Cerebellar nuclear complex (tissue), 1 donor: ENCODE measurements at regions not wholly inside any gene's neighbourhood (a gene's known extent, or its start where the extent isn't known, plus 50 kb on each side); places are given as distances from the start of the nearest gene placed in this dataset.

Source experiments
- DNase-seq, 2 experiments: peaks; one replicate each; lab custom pipeline; 2025; lab: John Stamatoyannopoulos, UW

GRCh38 chr3:194738254-194739093 is 52.8 kb downstream of the FAM43A start:
- peak; percentile 35 to 61 for DNase-seq

- DNase-seq, result no peak
Measured at GRCh38 chr3:194739498-194740284, 54.0 kb downstream of the FAM43A start.

DNA sequence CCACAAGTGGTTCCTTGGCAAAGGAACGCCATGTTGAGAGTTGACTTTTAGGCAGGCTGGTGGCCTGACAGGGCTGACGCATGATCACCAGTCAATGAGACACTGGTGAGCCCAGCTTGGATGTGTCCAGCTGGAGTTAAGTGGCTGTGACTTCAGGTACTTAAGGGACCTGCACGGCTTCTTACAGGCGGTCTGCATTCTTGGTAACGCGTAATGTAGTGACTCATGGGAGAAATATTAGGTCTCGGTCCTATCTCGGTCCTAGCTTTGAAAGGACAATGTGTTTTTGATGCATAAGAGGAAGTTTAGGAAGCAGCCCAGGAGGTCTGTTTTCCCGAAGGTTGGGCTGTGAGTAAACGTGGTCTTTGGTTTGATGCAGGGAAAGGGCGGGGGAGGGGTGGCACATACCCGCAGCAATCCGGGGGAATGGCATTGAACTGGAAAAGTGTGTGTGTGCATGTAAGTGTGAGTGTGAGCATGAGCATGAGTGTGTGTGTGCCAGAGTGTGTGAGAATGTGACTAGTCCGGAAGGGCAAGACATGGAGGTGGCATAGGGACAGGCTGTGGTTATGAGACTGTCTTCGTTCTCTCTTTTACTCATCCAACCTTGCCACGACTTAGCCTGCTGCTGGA is 55.3 kb downstream of the FAM43A start:
- DNase-seq, result no peak

- DNase-seq, result no peak
Measured at GRCh38 chr3:194741916-194742315, 56.2 kb downstream of the FAM43A start.

GRCh38 chr3:194744826-194745225 is 59.1 kb downstream of the FAM43A start:
- no peak for DNase-seq

DNA sequence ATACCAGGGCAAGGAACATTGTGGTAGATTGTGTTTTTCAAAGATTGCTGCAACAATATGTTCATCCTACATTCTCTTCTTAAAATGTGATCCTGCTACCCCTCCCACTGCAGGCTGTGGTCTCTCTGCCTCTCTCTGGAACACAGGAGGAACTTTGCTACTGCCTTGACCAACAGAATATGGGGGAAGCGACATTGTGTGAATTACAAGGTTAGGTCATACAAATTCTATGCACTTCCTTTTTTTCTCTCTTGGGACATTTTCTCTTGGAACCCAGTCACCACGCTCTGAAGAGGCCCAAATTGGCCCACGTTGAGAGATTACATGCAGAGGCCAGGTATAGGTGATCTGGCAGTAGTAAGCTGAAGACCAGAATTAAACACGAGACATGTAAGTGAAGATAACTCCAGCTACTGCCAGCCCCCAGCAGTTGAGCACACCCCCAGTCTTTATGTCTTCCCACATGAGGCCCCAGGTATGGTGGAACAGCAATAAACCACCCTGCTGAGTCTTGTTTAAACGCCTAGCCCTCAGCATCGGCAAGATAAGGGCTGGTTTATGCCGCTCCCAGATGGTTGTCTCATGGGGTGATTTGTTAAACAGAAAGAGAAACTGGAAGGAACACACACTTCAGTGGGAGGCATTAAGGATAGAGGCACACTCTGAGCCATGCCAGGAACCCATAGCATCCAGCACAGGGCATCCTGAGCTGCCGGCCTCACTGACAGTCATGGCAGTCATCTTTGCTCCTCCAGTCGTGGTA is 59.9 kb downstream of the FAM43A start:
- DNase-seq, result no peak

DNA sequence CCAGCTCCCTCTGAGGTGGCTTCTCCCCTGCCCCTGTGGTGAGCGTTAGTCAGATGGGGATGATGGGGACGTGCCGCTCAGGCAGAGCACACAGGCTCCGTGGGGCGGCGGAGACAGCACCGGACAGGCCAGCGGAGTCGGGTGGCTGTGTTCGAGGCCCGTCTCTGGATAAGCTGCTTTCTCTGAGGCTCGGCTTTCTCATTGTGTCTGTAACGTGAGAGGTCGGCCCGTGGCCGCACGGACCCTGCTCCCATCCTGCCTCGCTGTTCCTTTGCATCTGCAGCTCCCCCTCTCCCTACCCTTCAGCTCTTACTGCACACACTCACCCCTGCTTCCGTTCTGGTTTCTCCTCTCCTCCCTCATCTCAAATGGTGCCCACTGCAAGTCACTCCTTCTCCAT is 62.5 kb downstream of the FAM43A start:
- DNase-seq, result no peak

DNA sequence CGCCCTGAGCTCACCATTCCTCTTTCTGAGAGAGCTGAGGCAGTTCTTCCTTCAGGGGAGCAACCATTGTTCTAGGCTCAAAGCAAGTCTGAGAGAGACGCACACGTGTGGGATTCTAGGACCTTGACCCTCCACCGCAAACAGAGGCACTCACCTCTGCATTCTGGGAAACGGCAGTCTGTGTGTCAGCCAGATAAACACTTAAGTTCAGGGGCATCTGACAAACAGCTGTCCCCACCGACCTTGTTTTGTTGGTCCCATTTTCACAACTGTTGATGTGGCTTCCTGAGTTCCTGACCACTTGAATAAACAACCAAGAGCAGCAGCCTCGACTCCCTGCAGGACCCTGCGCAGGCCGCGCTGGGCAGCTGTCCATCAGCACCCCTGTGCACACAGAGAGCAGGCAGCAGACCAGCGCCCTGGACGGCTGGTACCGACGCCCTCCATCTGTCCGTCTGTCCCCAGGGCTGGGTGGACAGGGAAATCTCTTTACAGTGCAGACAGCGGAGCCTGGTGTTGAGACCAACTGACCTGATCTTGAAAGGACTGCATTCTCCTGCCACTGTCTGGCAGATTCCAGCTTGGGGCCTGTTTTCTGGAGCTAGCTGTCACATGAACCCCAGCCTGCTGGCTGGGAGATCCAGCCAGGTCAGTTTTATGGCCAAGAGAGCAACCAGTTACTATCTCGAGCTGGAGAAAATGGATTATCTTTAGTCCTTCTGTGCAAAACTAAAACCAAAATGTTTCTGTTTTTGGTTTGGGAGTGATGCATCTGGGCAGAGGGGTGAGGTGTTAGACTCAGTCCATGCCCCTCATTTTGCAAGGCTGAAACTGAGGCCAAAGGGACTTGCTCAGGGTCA is 64.2 kb downstream of the FAM43A start:
- no peak for DNase-seq

- DNase-seq, result no peak
Measured at GRCh38 chr3:194750491-194750828, 64.8 kb downstream of the FAM43A start.

DNA sequence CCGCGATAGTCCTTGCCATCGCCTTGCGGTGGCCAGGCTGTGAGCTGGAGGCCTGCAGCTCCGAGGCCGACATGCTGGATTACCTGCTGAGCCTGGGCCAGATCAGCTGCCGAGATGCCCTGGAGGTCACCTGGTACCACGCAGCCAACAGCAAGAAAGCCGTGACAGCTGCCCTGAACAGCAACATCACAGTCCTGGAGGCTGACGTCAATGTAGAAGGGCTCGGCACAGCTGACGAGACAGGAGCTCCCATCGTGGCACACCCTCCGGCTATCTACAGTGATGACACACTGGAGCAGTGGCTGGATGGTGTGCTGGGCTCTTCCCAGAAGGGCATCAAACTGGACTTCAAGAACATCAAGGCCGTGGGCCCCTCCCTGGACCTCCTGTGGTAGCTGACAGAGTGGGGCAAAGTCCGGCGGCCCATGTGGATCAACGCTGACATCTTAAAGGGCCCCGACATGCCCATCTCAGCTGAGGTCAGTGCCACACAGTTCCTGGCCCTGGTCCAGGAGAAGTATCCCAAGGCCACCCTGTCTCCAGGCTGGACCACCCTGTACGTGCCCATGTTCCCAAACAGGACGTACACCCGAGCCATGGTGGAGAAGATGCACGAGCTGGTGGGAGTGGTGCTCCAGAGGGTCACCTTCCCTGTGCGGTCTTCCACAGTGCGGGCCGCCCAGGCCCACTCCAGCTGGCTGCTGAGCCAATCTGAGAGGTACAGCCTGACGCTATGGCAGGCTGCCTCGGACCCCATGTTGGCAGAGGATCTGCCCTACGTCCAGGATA is 70.2 kb downstream of the FAM43A start:
- DNase-seq, result no peak

DNA sequence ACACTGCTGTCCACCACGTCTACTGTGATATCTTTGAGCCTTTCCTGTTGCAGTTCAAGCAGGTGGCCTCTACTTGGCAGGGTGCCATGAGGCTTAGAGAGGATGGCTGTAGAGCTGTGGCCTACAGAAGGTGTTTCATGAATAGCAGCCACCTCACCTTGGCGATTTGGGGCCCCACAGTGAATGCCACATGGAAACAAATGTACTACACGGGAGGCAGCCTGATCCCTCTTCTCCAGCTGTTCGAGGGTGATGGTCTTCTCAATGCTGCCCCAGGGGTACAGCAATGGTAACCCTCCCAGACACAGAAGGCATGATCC is 70.7 kb downstream of the FAM43A start:
- DNase-seq, result no peak

DNA sequence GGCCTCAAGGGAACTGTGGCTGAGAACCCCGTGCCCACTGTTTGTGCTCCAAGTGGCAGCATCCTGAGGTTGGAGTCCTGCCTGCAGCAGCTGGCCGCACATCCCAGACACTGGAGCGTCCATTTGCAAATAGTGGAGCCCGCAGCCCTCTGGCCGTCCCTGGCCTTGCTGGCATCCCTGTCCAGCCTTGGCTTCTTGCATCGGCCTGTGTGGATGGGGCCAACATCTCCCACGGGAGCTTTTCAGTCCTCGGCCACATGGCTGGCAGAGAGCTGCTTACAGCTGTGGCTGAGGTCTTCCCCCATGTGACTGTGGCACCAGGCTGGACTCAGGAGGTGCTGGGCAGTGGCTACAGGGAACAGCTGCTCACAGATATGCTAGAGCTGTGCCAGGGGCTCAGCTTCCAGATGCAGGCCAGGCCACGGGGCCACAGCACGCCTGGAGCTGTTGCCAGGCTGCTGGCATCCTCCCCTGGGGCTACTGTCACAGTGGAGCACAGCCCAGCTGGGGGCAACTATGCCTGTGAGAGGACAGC is 71.2 kb downstream of the FAM43A start:
- DNase-seq, result no peak

GRCh38 chr3:194757647-194758061 is 72.0 kb downstream of the FAM43A start:
- no peak for DNase-seq

DNA sequence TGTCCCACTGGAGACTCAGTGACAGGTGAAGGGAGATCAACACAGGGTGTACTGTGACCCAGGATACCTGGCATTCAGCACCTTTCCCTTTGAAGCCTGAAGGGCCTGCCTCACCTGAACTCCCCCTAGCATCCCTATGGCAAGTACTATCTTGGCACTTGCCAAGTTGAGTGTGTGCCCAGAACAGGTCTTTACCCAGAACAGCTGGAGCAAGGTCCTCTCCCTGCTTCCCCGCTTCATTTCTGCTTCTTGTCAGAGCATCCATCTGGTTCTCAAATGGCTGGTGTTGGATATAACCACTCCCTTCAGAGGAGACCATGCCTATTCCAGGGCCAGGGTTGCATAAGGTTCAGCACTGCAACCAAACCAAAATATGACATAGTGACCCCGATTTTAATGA is 73.0 kb downstream of the FAM43A start:
- DNase-seq, result no peak

- no peak for DNase-seq
Measured at GRCh38 chr3:194760494-194761137, 74.9 kb downstream of the FAM43A start.

DNA sequence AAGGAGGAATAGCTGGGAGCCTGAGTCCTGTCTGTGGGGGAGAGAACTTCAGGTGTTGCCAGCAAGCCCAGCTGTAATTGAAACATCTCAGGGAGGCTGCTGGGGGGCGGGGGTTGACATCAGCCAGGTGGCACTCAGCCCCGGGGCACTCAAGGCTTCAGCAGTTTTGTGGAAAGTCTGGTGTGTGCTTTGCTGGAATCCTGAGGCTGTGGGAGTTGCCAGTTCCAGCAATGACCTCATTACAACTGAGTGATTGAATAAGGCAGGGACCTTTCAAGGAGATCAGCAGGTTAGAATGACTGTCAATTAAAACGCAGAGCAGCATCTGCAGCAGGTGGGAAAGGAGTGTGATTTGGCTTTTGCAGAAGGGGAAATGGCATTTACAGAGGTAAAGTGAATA is 75.7 kb downstream of the FAM43A start:
- DNase-seq, result no peak

GRCh38 chr3:194766845-194767244 is 81.2 kb downstream of the FAM43A start:
- no peak for DNase-seq

DNA sequence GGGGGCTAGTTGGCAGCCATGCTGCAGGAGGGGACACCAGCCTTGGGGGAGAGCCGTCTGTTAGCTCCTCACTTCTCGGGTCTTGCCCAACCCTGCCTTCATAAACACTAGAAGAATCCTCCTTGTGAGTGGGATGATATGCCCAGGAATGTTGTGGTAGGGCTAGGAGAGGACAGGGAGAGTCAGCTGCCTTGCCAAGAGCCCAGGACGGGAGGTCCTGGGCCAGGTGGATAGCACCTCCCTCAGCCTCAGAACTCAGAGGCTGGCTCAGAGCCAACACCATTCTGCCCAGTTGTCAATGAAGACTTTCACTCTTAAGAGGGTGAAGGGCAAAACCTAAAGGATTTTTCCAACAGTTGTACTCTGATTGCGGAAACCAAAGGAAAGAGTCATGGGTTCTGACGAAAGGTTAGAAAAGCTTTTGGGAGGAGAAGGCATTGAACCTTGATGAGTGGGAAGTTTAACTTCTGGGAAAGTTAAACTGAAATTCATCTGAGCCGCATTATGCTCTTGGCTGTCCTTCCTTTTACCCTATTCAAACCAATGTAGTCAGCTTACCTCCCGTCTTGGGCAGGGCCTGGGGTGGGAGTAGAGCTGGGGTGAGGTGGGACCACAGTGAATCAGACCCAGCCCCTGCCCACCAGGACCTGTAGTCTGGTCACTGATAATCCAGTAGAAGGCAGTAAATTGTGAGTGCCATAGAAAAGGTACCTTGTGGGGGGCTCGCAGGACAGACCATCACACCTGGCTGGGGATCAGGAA is 81.9 kb downstream of the FAM43A start:
- no peak for DNase-seq

DNA sequence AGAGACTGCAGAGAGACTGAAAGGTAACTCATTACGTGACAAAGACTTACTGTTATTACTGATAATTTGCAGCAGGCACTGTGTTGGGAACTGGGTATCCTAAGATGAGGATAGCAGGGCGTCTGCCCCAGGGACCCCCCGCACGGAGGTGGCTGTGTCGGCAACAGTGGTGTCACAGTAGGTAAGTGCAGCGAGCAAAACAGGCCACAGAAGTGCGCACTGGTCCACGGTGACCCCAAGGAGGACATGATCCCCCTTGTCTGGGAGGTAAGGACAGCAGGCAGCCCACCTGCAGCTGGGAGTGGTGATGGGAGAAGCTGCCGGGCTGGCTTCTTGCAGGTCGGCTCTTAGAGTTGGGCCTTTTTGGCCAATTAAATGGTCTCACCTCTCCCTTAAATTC is 82.9 kb downstream of the FAM43A start:
- DNase-seq, result no peak
